Skeletal muscle tissue (tissue), 3 donors: ENCODE measurements at regions not wholly inside any gene's neighbourhood (a gene's known extent, or its start where the extent isn't known, plus 50 kb on each side); places are given as distances from the start of the nearest gene placed in this dataset.

ENCODE experiments used
- H3K27ac ChIP-seq: one replicate; pipeline ENCODE4 v1.7.0; 2013; ENCODE audit warnings: mild to moderate bottlenecking, low read depth, low read length, inconsistent platforms
- H3K27me3 ChIP-seq, 3 donors: one replicate each; pipeline ENCODE4 v1.7.0; 2013; ENCODE audit warnings: low read length in 3 of 3; ENCODE audit not compliant: control insufficient read depth in 3 of 3, insufficient read depth in 3 of 3
- H3K36me3 ChIP-seq, 3 donors: one replicate each; pipeline ENCODE4 v1.7.0; 2013; ENCODE audit warnings: low read length in 3 of 3; ENCODE audit not compliant: control insufficient read depth in 3 of 3, insufficient read depth in 3 of 3
- H3K4me1 ChIP-seq, 3 donors: one replicate each; pipeline ENCODE4 v1.7.0; 2013; ENCODE audit warnings: low read length in 3 of 3, mild to moderate bottlenecking in 3 of 3; ENCODE audit not compliant: control insufficient read depth in 3 of 3, insufficient read depth in 3 of 3
- H3K4me3 ChIP-seq, 3 donors: one replicate each; pipeline ENCODE4 v1.7.0; 2013; ENCODE audit warnings: low read length in 3 of 3
- H3K9ac ChIP-seq, 3 donors: one replicate each; pipeline ENCODE4 v1.7.0; 2013; ENCODE audit warnings: low read length in 3 of 3, mild to moderate bottlenecking in 3 of 3, moderate library complexity in 2 of 3, low read depth in 1 of 3
- H3K9me3 ChIP-seq, 3 donors: one replicate each; pipeline ENCODE4 v1.7.0; 2013; ENCODE audit warnings: low read length in 3 of 3; ENCODE audit not compliant: control insufficient read depth in 3 of 3
- donor health status: Osteomylitis.

DNA sequence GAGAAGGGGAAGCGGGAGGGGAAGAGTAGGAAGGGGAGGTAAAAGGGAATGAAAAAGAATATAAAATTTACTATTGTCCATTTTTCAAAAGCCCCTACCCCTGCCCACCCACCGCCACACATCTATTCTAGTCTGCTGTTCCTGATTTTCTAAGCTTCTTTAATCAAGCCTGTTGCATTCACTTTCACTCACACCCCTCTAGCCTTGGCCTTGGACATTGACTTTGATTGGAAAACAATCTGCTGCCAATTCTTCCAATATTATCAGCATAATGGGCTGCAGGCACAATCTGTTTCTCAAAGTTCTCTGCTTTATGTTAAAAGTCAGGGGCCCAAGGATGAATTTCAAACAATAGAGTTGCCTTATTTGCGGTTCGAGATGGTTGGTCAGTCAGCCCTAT lies 281.2 kb downstream of the SETD4 start:
- H3K27me3 ChIP-seq, result no peaks in the 10 kb centered on the region
- H3K9ac ChIP-seq, result no peak overlapping the region
- peaks cover 0 to 4% (median 3%) of the 10 kb centered on the region in 3 donors for H3K4me1 ChIP-seq
- H3K9me3 ChIP-seq, result no peaks in the 10 kb centered on the region
- H3K27ac ChIP-seq, result no peak overlapping the region
- no peak overlapping the region for H3K4me3 ChIP-seq
- H3K36me3 ChIP-seq, result no peaks in the 10 kb centered on the region

DNA sequence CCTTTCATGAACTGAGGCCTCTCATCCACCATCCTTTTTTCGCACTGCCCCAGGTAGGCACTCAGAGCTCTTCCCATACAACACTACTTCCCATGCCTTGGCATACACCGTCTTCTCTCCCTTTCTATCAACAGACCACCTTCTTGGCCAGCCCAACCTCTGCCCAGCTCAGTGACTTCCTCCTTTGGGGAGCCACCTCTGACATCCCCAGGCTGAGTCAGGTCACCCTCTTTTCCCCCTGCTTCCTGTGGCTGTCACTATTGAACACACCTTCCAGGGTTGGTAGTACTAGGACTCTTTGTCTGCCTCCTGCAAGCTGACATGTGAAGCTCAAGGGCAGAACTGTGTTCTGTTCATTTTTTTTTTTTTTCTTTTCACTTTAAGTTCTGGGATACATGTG lies 283.2 kb downstream of the SETD4 start:
- no peak overlapping the region for H3K27ac ChIP-seq
- no peaks in the 10 kb centered on the region for H3K9me3 ChIP-seq
- H3K36me3 ChIP-seq, result no peaks in the 10 kb centered on the region
- no peak overlapping the region for H3K9ac ChIP-seq
- H3K4me1 ChIP-seq, result peaks cover 0 to 4% (median 3%) of the 10 kb centered on the region in 3 donors
- no peaks in the 10 kb centered on the region for H3K27me3 ChIP-seq
- no peak overlapping the region for H3K4me3 ChIP-seq

DNA sequence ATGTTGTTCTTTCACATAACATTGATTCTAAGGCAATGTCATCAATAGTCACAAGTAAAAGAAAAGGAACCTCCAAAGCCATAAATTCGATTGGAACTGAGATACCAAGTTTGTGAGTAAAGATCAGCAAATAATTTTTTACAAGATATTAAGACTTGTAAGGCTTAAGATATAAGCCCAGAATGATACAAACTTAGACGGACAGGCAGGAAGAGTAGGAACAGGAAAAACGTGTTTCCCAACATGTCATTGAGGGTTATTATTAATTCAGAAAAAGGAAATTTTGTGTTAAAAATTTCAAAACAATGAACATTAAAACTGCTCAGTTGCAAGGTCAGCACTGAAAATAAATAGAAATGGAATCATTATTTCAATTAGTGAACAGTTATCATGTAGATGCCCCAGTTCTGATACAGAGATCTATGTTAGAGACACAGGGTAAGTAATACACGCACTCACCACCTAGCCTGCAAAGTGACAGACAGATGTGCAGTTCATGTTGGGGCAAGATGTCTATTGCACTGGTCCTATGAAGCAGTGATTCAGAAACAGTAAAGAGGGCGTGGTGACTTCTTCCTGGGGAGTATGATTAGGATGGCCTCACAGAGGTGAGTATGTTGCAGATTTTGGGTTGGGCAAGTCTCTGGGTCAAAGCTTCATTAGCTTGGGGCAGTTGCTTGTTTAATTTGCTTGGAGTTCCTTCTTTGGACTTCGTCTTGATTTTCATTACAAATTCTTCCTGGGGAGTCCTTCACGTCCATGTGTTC lies 284.4 kb downstream of the SETD4 start:
- H3K36me3 ChIP-seq, result no peaks in the 10 kb centered on the region
- H3K9ac ChIP-seq, result no peak overlapping the region
- no peak overlapping the region for H3K27ac ChIP-seq
- H3K4me3 ChIP-seq, result no peak overlapping the region
- H3K4me1 ChIP-seq, result peaks cover 0 to 4% (median 3%) of the 10 kb centered on the region in 3 donors
- no peaks in the 10 kb centered on the region for H3K9me3 ChIP-seq
- H3K27me3 ChIP-seq, result no peaks in the 10 kb centered on the region

DNA sequence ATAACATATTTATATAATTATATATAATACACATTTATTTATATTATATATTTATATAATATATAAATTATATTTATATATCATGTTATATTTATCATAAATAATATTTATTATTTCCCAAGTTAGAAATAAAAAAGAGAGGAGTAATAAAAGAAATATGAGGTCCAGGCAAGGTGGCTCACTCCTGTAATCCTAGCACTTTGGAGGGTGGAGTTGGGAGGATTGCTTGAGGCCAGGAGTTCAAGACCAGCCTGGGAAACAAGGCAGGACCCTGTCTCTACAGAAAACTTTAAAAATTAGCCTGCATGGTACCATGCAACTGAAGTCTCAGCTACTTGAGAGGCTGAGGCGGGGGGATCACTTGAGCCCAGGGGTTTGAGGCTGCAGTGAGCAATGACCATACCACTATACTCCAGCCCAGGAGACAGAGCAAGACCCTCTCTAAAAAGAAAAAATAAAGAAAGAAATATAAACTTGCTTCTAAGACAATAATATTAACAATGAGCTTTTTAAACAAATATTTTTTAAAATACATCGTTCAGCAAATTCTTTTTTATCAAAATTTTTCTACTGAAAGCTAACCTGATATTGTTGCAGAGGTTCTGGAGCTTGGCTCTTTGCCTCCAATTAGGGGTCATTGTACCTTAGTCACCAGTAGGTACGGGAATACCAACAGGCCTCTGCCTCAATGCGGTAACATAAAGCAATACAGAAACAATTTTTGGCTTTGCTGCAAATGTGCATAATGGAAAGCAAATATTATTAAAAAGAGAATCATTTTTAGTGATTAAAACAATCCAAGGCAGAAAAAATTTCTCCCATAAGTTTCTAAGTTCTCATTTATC lies 290.0 kb downstream of the SETD4 start:
- no peaks in the 10 kb centered on the region for H3K4me1 ChIP-seq
- no peak overlapping the region for H3K9ac ChIP-seq
- H3K9me3 ChIP-seq, result no peaks in the 10 kb centered on the region
- no peak overlapping the region for H3K4me3 ChIP-seq
- no peaks in the 10 kb centered on the region for H3K27me3 ChIP-seq
- H3K27ac ChIP-seq, result no peak overlapping the region
- H3K36me3 ChIP-seq, result no peaks in the 10 kb centered on the region

DNA sequence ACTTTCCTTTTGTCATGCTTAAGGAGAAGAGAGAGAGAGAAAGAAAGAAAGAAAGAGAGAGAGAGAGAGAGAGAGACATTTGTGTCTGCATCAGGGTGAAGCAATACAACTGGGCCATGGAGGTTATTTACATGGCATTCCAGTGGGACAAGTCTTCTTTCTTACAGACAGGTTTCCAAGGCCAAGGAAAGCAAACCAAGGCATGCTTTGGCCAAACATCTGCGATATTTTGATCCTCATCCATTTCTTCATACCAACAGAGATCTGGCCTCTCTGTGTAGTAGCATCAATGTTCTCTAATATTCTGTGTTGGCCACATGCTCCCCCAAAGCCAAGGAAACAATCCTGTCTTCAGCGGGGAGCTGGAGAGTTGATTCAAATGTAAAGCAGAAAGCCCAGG lies 292.1 kb downstream of the SETD4 start:
- Histone ChIP-seq H3K27me3 (no peaks in the 10 kb centered on the region), H3K4me3 (no peak overlapping the region), H3K9me3 (no peaks in the 10 kb centered on the region), H3K9ac (no peak overlapping the region), H3K36me3 (no peaks in the 10 kb centered on the region), H3K27ac (no peak overlapping the region), H3K4me1 (no peaks in the 10 kb centered on the region)

DNA sequence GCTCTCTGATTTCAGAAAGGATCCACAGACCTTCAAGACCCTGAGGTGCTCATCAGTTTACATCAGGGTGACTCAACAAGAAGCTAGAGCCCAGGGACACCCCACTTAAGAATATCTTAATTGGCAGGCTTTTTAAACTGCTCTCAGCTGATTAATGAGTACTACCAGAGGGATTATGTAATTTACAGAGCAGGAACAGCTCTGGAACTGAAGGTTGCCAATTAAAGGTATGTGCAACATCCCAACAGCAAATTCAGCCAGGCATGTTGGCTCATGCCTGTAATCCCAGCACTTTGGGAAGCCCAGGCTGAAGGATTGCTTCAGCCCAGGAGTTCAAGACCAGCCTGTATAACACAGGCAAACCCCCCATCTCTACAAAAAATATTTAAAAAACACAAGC lies 295.7 kb downstream of the SETD4 start:
- no peak overlapping the region for H3K4me3 ChIP-seq
- no peaks in the 10 kb centered on the region for H3K4me1 ChIP-seq
- H3K27ac ChIP-seq, result no peak overlapping the region
- H3K36me3 ChIP-seq, result no peaks in the 10 kb centered on the region
- H3K9me3 ChIP-seq, result no peaks in the 10 kb centered on the region
- no peaks in the 10 kb centered on the region for H3K27me3 ChIP-seq
- H3K9ac ChIP-seq, result no peak overlapping the region

DNA sequence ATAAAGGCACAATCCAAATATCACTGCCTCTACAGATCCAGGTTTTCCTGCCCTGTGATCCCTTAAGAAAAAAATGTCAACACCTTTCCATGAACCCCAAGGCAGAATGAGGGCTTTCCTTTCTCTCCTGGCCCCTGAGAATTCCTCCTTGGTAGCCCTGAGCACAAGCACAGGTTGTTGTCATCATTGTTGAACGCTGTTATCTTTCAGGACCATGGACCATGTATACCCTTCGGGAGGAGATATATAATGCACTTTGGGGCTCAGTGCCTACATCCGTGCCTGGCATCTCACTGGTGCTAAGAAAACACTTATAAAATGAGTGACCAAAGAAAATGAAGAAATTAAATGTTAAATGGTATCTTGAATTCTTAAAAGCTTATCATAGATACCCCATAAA lies 296.2 kb downstream of the SETD4 start:
- Histone ChIP-seq H3K9me3 (no peaks in the 10 kb centered on the region), H3K27ac (no peak overlapping the region), H3K27me3 (no peaks in the 10 kb centered on the region), H3K4me1 (no peaks in the 10 kb centered on the region), H3K36me3 (no peaks in the 10 kb centered on the region), H3K4me3 (no peak overlapping the region), H3K9ac (no peak overlapping the region)

DNA sequence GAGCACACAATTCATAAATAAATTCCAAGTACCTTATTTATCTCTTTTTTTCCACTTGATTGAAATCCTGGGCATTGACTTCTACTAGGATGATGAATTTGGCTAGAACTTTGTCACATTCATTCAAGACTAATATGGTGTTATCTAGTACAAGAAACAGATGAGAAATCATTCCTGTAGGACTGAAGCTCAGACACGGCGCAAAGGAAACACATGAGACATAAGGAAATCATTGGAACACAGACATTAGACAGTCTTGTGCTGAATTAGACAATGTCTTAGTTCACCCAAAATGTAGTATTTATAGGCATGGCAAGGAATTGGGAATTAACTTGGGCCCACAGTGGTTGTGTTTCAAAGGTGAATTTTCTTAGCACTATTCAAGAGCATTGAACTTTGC lies 305.7 kb downstream of the SETD4 start:
- H3K27me3 ChIP-seq, result no peaks in the 10 kb centered on the region
- no peak overlapping the region for H3K4me3 ChIP-seq
- H3K27ac ChIP-seq, result no peak overlapping the region
- peaks cover 0 to 3% (median 0%) of the 10 kb centered on the region in 3 donors for H3K9me3 ChIP-seq
- H3K9ac ChIP-seq, result no peak overlapping the region
- H3K4me1 ChIP-seq, result no peaks in the 10 kb centered on the region
- no peaks in the 10 kb centered on the region for H3K36me3 ChIP-seq

DNA sequence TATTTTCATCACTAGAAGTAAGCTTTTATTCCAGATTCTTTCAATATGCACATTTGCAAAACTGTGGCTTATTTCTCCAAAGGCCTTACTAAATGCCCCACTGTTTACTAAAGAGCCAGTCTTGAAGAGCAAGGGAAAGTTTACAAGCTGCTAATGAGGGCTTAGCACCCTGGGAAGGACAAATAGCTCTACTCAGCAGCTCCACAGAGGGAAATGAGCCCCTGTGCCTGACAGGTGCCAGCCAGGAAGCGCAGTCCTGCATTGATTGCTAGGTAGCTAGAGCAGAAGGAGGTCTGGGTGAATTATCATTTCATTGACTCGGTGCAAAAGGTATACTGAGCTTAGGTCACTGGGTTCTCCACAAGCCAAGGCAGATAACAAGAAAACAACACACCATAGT lies 307.0 kb downstream of the SETD4 start:
- no peak overlapping the region for H3K27ac ChIP-seq
- no peaks in the 10 kb centered on the region for H3K4me1 ChIP-seq
- H3K9ac ChIP-seq, result no peak overlapping the region
- H3K27me3 ChIP-seq, result no peaks in the 10 kb centered on the region
- H3K36me3 ChIP-seq, result no peaks in the 10 kb centered on the region
- H3K4me3 ChIP-seq, result no peak overlapping the region
- peaks cover 0 to 3% (median 0%) of the 10 kb centered on the region in 3 donors for H3K9me3 ChIP-seq

DNA sequence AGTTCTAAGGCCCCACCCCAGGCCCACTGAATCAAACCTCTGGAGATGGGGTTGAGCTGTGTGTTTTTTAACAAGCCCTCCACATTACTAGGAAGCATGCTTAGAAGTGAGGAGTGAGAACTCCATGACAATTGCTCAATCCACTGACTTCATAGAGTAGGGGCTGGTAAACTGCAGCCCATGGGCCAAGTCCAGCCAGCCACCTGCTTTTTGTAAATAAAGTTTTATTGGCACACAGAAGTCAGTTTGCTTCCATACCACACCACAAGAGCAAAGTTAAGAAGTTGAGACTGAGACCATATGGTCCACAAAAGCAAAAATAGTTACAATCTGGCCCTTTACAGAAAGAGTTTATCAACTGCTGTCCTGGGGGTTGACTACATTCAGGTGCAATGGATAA lies 309.2 kb downstream of the SETD4 start:
- Histone ChIP-seq H3K4me3 (no peak overlapping the region), H3K9me3 (peaks cover 0 to 3% (median 0%) of the 10 kb centered on the region in 3 donors), H3K9ac (no peak overlapping the region), H3K4me1 (no peaks in the 10 kb centered on the region), H3K27ac (no peak overlapping the region), H3K36me3 (no peaks in the 10 kb centered on the region), H3K27me3 (no peaks in the 10 kb centered on the region)
